Activated naive CD8-positive, alpha-beta T cell treated with anti-CD3 and anti-CD28 coated beads, Interleukin-2, amount 50 U/mL, for 24 hours (primary cell): ENCODE measurements at regions not wholly inside any gene's neighbourhood (a gene's known extent, or its start where the extent isn't known, plus 50 kb on each side); places are given as distances from the start of the nearest gene placed in this dataset.
"Not testable (repeated sequence)": the region's sequence is repeated elsewhere in the genome, so short reads cannot be mapped to it uniquely, and the experiment has no call there.

Experiments
- ATAC-seq: fragments of 150-1000 bp; cut with Tn5 transposase; one replicate; pipeline ENCODE4 v1.10.0; 2021
- DNase-seq: peaks from one replicate; pipeline ENCODE4 v3.0.0; 2021
- H3K27ac Mint-ChIP-seq: one replicate; pipeline ENCODE4 v1.8.0; 2021; ENCODE audit warnings: mild to moderate bottlenecking, mixed read lengths
- H3K27me3 Mint-ChIP-seq: one replicate; pipeline ENCODE4 v1.8.0; 2021; ENCODE audit warnings: mixed read lengths
- H3K36me3 Mint-ChIP-seq: one replicate; pipeline ENCODE4 v1.8.0; 2021; ENCODE audit warnings: low read depth, mixed read lengths
- H3K4me1 Mint-ChIP-seq: one replicate; pipeline ENCODE4 v1.8.0; 2021; ENCODE audit warnings: mixed read lengths
- H3K4me3 Mint-ChIP-seq: one replicate; pipeline ENCODE4 v1.8.0; 2021; ENCODE audit warnings: mild to moderate bottlenecking, moderate library complexity, mixed read lengths
- H3K9me3 Mint-ChIP-seq: one replicate; pipeline ENCODE4 v1.8.0; 2021; ENCODE audit warnings: mixed read lengths

DNA sequence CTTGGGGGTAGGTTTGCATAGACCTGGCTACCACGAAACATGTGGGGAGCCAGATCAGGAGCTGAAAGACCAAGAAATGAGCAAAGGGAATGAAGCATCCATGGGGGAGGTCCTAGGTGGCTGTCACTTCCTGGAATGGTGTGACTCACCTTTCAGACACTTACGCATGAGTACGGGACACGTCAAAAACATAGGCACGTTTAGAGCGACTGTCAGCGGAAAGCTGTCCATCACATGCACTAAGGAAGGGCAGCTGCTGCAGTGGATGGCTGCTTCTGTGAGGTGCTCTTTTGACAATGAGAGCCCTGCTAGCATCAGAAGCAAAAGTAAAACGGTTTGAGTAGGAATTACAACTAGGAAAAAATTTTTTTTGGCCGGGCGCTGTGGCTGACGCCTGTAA lies 244.6 kb upstream of the CCDC54 start:
- no peak for ATAC-seq
- no peaks in the 10 kb centered on the region for H3K4me1 Mint-ChIP-seq
- H3K27me3 Mint-ChIP-seq: no peaks in the 10 kb centered on the region
- no peak overlapping the region for H3K4me3 Mint-ChIP-seq
- DNase-seq: no peak
- H3K27ac Mint-ChIP-seq: no peak overlapping the region
- no peaks in the 10 kb centered on the region for H3K36me3 Mint-ChIP-seq
- no peaks in the 10 kb centered on the region for H3K9me3 Mint-ChIP-seq

GRCh38 chr3:107133891-107134290 lies 243.3 kb upstream of the CCDC54 start:
- Mint-ChIP-seq H3K4me1 (no peaks in the 10 kb centered on the region), H3K4me3 (no peak overlapping the region), H3K36me3 (no peaks in the 10 kb centered on the region), H3K27ac (no peak overlapping the region), H3K9me3 (no peaks in the 10 kb centered on the region), H3K27me3 (no peaks in the 10 kb centered on the region)
- ATAC-seq (no peak), DNase-seq (no peak)

DNA sequence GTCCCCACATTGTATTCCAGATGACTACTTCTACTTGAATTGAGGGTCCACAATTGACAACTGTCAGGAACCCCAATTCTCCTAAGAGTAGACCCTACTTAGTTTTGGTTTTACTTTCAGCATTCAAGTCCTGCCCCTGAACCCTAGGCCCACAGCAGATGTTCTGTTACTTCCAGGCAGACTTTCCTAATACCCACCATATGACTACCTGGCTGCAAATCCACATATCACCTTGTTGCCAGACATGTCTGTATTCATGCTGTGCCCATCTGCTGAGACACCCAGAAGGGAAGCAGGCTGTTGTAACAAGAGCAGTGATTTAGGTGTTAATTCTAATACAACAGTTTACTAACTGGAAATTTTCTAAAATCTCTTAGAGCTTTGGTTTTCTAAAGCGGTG lies 235.1 kb upstream of the CCDC54 start:
- peaks cover 13% of the 10 kb centered on the region for H3K9me3 Mint-ChIP-seq
- DNase-seq: no peak
- H3K36me3 Mint-ChIP-seq: no peaks in the 10 kb centered on the region
- H3K27me3 Mint-ChIP-seq: peaks cover 5% of the 10 kb centered on the region
- ATAC-seq: no peak
- no peak overlapping the region for H3K4me3 Mint-ChIP-seq
- no peak overlapping the region for H3K27ac Mint-ChIP-seq
- no peaks in the 10 kb centered on the region for H3K4me1 Mint-ChIP-seq

GRCh38 chr3:107142786-107143575 lies 234.3 kb upstream of the CCDC54 start:
- Mint-ChIP-seq H3K4me3 (no peak overlapping the region), H3K27ac (no peak overlapping the region), H3K9me3 (peaks cover 13% of the 10 kb centered on the region), H3K27me3 (peaks cover 5% of the 10 kb centered on the region), H3K4me1 (no peaks in the 10 kb centered on the region), H3K36me3 (no peaks in the 10 kb centered on the region)
- ATAC-seq: no peak
- no peak for DNase-seq

GRCh38 chr3:107150675-107151074 lies 226.6 kb upstream of the CCDC54 start:
- no peaks in the 10 kb centered on the region for H3K4me1 Mint-ChIP-seq
- H3K27ac Mint-ChIP-seq: no peak overlapping the region
- H3K27me3 Mint-ChIP-seq: peaks cover 2% of the 10 kb centered on the region
- no peak for ATAC-seq
- H3K36me3 Mint-ChIP-seq: no peaks in the 10 kb centered on the region
- no peak overlapping the region for H3K4me3 Mint-ChIP-seq
- peaks cover 7% of the 10 kb centered on the region for H3K9me3 Mint-ChIP-seq
- DNase-seq: no peak

- Mint-ChIP-seq H3K27ac (no peak overlapping the region), H3K4me3 (no peak overlapping the region), H3K36me3 (no peaks in the 10 kb centered on the region), H3K4me1 (no peaks in the 10 kb centered on the region), H3K27me3 (peaks cover 2% of the 10 kb centered on the region), H3K9me3 (peaks cover 17% of the 10 kb centered on the region)
- DNase-seq (no peak), ATAC-seq (no peak)
These were observed 223.3 kb upstream of the CCDC54 start for GRCh38 chr3:107153981-107154380.

DNA sequence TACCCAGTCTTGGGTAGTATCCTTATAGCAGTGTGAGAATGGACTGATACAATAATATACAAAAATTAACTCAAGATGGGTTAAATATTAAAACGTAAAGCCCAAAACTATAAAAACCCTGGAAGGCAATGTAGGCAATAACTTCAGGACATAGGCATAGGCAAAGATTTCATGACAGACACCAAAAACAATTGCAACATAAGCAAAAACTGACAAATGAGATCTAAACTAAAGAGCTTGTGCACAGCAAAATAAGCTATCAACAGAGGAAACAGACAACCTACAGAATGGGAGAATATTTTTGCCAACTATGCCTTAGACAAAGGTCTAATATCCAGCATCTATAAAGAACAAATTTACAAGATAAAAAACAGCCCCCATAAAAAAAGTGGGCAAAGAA lies 204.8 kb upstream of the CCDC54 start:
- no peak for DNase-seq
- Mint-ChIP-seq H3K9me3 (peaks cover 20% of the 10 kb centered on the region), H3K4me1 (no peaks in the 10 kb centered on the region), H3K27ac (no peak overlapping the region), H3K4me3 (no peak overlapping the region), H3K27me3 (no peaks in the 10 kb centered on the region), H3K36me3 (no peaks in the 10 kb centered on the region)
- ATAC-seq: no peak

- Mint-ChIP-seq H3K4me3 (no peak overlapping the region), H3K4me1 (no peaks in the 10 kb centered on the region)
These were observed 192.9 kb upstream of the CCDC54 start for GRCh38 chr3:107184375-107184774.

DNA sequence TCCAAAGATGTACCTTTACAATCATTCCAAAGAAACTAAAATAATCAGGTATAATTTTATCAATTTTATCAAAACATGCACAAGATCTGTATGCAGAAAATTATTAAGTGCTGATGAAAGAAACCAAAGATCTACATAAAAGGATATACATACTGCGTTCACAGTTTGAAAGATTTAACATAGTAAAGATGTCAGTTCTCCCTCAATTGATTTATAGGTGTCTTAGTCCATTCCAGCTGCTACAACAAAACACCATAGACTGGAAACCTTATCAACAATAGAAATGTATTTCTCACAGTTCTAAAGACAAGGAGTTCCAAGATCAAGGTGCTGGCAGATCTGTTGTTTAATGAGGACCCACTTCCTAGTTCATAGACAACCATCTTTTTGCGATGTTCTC lies 189.0 kb upstream of the CCDC54 start:
- DNase-seq (no peak), ATAC-seq (no peak)
- no peaks in the 10 kb centered on the region for H3K4me1 Mint-ChIP-seq
- no peak overlapping the region for H3K4me3 Mint-ChIP-seq
- H3K9me3 Mint-ChIP-seq: no peaks in the 10 kb centered on the region
- H3K36me3 Mint-ChIP-seq: no peaks in the 10 kb centered on the region
- H3K27ac Mint-ChIP-seq: no peak overlapping the region
- H3K27me3 Mint-ChIP-seq: peaks cover 3% of the 10 kb centered on the region

More at GRCh38 chr3:107184375-107184774, 192.9 kb upstream of the CCDC54 start:
- ATAC-seq (no peak), DNase-seq (no peak)
- Mint-ChIP-seq H3K27me3 (peaks cover 3% of the 10 kb centered on the region), H3K9me3 (no peaks in the 10 kb centered on the region), H3K27ac (no peak overlapping the region), H3K36me3 (no peaks in the 10 kb centered on the region)

DNA sequence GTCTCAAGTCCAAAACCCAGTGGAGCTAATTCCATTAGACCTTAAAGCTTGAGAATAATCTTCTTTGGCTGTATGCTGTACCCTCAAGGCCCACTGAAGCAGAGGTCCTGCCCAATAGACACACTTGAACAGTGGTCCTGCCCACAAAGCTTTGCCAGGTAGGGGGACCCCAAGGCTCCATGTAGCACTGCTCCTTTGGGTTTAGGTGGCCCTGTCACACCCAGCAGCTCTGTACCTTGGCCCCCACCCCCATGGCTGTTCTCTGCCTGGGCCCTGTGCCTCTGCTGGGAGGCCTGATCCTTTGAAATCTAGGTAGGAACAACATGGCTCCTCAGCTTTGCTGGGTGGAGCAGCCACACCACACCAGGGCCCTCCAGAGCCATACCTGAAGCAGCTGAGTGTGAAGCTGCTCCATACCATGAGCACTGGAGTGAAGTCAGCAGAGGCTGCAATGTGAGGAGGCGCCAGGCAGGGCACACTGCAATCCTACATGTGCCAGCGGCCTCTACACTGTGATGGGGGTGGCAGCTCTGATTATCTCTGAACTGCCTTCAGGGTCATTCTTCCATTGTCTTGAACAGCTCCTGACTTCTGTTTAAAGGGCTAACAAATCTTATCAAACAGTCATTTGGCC lies 188.0 kb upstream of the CCDC54 start:
- Mint-ChIP-seq H3K9me3 (no peaks in the 10 kb centered on the region), H3K27ac (no peak overlapping the region), H3K36me3 (no peaks in the 10 kb centered on the region), H3K4me1 (no peaks in the 10 kb centered on the region), H3K27me3 (no peaks in the 10 kb centered on the region), H3K4me3 (no peak overlapping the region)
- ATAC-seq (no peak), DNase-seq (no peak)

- peaks cover 11% of the 10 kb centered on the region for H3K27me3 Mint-ChIP-seq
- no peak overlapping the region for H3K27ac Mint-ChIP-seq
- no peak for DNase-seq
- H3K36me3 Mint-ChIP-seq: no peaks in the 10 kb centered on the region
- no peaks in the 10 kb centered on the region for H3K4me1 Mint-ChIP-seq
- no peaks in the 10 kb centered on the region for H3K9me3 Mint-ChIP-seq
- ATAC-seq: no peak
- H3K4me3 Mint-ChIP-seq: no peak overlapping the region
These were observed 184.1 kb upstream of the CCDC54 start for GRCh38 chr3:107193116-107193515.

DNA sequence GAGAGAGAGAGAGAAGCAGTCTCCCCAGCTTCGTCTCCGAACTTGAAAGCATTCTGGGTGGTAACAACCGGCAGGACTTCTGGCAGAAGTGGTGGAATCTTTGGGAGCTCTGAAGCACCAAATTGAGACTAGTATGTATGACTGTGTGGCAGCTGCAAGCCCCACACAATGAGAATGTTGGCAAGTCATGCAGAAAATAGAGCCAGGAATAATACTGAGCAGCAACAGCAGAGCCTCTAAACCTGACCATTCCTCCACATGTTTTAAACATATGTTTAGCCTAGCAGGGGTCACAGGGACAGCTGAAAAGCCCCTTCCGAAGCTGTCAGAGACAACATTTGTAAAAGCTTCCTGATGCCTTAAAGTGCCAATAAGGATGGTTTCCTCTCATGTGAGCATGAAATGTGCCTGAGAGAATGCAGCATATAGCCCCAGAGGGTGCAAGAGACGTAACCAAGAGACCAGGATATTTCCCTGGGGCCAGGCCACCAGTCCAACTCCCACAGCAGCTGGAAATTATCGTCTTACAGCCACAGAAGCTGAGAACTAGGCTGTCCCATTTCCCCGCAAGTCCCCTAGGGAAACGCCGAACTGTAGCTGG lies 178.6 kb upstream of the CCDC54 start:
- ATAC-seq (no peak), DNase-seq (no peak)
- H3K27ac Mint-ChIP-seq: no peak overlapping the region
- no peaks in the 10 kb centered on the region for H3K4me1 Mint-ChIP-seq
- no peak overlapping the region for H3K4me3 Mint-ChIP-seq
- H3K36me3 Mint-ChIP-seq: no peaks in the 10 kb centered on the region
- H3K9me3 Mint-ChIP-seq: no peaks in the 10 kb centered on the region
- H3K27me3 Mint-ChIP-seq: peaks cover 19% of the 10 kb centered on the region

- no peak for ATAC-seq
These were observed 176.1 kb upstream of the CCDC54 start for GRCh38 chr3:107201146-107201545.

GRCh38 chr3:107202885-107203284 lies 174.4 kb upstream of the CCDC54 start:
- H3K27me3 Mint-ChIP-seq: peaks cover 11% of the 10 kb centered on the region
- H3K27ac Mint-ChIP-seq, H3K9me3 Mint-ChIP-seq, H3K4me1 Mint-ChIP-seq, ATAC-seq, H3K4me3 Mint-ChIP-seq, H3K36me3 Mint-ChIP-seq, DNase-seq: not testable (repeated sequence)

More at GRCh38 chr3:107201146-107201545, 176.1 kb upstream of the CCDC54 start:
- Mint-ChIP-seq H3K4me3 (no peak overlapping the region), H3K4me1 (no peaks in the 10 kb centered on the region), H3K27ac (no peak overlapping the region), H3K27me3 (peaks cover 15% of the 10 kb centered on the region), H3K36me3 (no peaks in the 10 kb centered on the region), H3K9me3 (no peaks in the 10 kb centered on the region)
- DNase-seq: no peak

DNA sequence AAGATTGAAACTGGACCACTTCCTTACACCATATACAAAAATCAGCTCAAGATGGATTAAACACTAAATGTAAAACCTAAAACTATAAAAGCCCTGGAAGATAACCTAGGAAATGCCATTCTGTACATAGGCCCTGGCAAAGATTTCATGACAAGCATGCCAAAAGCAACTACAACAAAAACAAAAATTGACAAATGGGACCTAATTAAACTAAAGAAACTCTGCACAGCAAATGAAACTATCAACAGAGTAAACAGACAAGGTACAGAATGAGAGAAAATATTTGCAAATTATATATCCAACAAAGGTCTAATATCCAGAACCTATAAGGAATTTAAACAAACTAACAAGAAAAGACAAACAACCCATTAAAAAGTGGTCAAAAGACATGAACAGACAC lies 173.1 kb upstream of the CCDC54 start:
- DNase-seq (no peak), ATAC-seq (no peak)
- Mint-ChIP-seq H3K4me3 (no peak overlapping the region), H3K9me3 (no peaks in the 10 kb centered on the region), H3K27me3 (peaks cover 8% of the 10 kb centered on the region), H3K4me1 (no peaks in the 10 kb centered on the region), H3K27ac (no peak overlapping the region), H3K36me3 (no peaks in the 10 kb centered on the region)
